NCI-H226 (cell line): ENCODE measurements at regions not wholly inside any gene's neighbourhood (a gene's known extent, or its start where the extent isn't known, plus 50 kb on each side); places are given as distances from the start of the nearest gene placed in this dataset.

Source experiments
- DNase-seq: peaks from one replicate; pipeline ENCODE4 v3.0.0-alpha.2; 2015

DNA sequence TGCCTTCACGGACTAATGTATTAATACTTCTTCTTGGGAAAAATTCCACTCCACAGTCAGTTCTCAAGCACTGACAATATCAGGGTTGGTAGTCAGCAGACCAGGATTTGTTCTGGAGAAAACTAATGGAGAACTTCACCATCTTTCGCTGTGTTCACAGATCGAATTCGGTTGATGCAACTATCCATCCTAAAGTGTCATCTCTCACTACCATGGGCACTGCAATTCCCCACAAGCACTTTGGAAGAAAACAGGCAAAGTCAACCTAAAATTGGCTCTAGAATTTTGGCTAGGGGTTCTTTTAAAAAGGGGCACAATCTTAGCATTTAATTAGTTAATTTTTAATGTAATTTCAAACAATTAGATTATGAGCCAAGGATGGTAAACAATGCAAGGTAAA is 164.4 kb downstream of the HGF start:
- no peak for DNase-seq

- no peak for DNase-seq
These were observed 165.1 kb downstream of the HGF start for GRCh38 chr7:81604808-81605174.

GRCh38 chr7:81604075-81604807 is 165.6 kb downstream of the HGF start:
- DNase-seq: peak; percentile 99

- peak; percentile 57 for DNase-seq
These were observed 169.2 kb downstream of the HGF start for GRCh38 chr7:81600608-81601007.

GRCh38 chr7:81598951-81599350 is 170.9 kb downstream of the HGF start:
- DNase-seq: no peak

DNA sequence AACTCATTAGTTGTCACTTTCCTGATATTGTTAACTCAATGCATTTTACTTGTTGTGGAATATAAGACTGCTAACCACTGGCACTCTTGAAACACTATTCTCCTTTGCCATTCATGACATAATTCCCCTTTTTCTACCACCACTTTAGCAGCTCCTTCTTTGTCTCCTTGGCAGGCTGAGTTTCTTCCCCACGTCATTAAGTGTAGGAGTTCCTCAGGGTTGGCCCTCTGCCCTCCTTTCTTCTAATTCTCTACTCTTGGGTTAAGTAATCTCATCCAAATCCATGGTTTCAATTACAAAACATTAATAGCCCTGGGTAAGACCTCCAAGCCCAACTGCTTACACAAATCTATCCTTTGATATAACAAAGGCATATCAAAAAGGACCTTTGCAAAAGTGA is 175.1 kb downstream of the HGF start:
- DNase-seq: peak; percentile 58

- DNase-seq: no peak
These were observed 179.7 kb downstream of the HGF start for GRCh38 chr7:81590131-81590530.

GRCh38 chr7:81584667-81585066 is 185.2 kb downstream of the HGF start:
- no peak for DNase-seq

- DNase-seq: peak; percentile 26
These were observed 185.8 kb downstream of the HGF start for GRCh38 chr7:81583882-81584533.

GRCh38 chr7:81583090-81583489 is 186.8 kb downstream of the HGF start:
- DNase-seq: no peak

DNA sequence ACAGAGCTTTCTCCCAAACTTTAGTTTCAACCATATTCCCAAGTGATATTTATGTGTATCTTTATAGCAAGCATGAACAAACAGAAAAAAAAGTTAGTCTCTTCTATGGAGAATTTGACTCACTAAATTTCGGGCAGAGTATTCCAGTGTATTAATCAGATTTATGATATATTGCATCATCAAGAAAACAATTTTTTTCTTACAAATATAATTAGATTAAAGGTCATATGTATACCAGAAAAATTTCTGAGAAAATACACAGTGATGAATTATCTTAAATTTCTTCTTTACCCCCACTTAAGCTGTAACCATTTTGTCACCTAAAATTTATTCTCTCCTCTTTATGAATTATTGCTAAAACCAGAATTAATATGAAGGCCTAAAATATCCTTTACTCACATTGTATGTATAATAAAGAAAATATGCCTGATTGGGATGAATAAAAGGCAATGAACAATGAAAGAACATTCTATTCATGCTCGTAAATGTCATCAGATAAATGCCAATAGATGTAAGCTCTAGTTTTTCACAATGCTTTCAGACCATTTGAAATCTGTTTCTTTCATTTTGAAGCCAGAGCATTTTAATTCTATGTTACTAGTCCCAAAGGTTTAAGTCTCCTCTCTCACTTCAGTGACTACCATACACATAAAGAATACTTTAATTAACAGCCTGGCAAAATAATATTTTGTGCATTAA is 192.1 kb downstream of the HGF start:
- DNase-seq: no peak

DNA sequence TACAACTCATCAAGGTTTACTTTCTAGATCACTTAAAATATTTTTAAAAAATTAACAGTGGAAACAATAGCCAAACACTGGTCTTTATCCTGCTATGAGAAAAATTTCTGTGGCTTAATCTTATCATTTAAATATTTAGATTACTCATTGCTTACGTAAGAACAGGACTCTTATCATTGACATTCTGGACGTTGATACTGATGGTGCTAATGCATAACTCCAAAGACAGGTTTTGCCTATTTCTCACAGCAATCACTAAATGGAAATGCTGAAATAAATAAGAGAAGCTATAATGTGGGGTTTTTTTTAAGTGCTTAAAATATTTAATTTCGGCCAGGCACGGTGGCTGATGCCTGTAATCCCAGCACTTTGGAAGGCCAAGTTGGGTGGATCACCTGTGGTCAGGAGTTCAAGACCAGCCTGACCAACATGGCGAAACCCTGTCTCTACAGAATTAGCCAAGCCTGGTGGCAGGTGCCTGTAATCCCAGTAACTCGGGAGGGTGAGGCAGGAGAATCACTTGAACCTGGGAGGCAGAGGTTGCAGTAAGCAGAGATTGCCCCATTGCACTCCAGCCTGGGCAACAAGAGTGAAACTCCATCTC is 195.0 kb downstream of the HGF start:
- DNase-seq: peak; percentile 83

- no peak for DNase-seq
These were observed 195.9 kb downstream of the HGF start for GRCh38 chr7:81573932-81574331.

- DNase-seq: peak; percentile 35
These were observed 196.7 kb downstream of the HGF start for GRCh38 chr7:81573128-81573527.

GRCh38 chr7:81562581-81562980 is 207.3 kb downstream of the HGF start:
- DNase-seq: no peak

- no peak for DNase-seq
These were observed 209.1 kb downstream of the HGF start for GRCh38 chr7:81560708-81561107.

DNA sequence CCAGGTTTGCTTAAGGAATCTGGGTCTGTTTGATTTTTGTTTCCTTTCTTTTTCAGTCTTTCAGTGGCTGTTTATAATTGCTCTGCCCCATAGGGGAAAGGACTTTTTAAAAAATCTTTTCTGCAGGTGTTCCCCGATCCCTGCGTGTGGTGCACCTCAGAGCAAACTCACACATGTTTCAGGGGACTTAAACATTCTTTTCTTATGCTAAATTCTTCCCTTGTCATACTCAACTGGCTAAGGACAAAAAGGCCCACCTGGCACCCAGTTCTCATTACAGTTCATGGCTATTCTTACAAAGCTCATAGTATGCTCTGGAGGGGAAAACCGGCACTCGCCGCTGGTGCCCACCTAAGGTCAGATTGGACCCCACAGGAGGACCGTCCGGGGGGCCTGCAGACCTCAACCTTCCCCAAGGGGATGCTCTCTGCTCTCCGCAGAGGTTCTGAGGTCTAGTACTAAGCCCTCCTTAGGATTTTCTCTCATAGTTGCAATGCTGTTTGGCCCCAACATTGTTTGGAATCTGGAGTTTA is 220.3 kb downstream of the HGF start:
- no peak for DNase-seq

DNA sequence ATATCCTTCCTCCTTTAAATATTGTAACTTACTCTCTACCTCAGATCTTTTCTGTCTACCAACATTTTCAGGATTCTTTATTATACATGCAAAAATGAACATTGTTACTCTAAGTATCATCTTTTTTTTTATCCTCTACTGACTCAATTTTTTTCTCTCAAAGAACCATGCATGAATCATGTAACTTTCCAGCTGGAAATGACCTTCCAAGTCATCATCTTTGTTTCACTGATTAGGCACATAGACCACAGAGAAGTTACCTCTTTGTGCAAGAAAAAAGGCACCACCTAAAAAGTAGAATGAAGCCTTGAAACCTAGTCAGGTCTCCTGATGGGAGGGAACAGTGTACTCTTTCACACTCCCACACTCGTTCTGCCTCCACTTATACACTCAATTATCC is 234.9 kb downstream of the HGF start:
- DNase-seq: peak; percentile 6

DNA sequence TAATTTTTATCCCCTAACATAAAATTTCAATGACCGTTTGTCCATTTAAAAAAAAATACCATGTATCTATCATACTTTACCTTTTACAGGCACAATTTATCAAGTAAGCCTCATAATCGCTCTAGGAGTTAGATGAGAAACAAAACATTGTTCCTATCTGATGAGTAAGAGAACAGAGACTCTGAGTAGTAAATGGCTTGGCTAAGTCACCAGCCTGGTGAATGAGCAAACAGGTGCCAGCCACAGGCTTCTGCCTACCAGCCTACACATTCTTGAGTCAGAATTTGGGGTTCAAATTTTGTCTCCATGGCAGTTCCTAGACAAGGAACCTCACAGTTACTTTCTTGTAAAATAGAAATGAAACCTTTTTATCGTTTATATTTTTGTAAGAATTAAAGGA is 235.4 kb downstream of the HGF start:
- DNase-seq: peak; percentile 51

DNA sequence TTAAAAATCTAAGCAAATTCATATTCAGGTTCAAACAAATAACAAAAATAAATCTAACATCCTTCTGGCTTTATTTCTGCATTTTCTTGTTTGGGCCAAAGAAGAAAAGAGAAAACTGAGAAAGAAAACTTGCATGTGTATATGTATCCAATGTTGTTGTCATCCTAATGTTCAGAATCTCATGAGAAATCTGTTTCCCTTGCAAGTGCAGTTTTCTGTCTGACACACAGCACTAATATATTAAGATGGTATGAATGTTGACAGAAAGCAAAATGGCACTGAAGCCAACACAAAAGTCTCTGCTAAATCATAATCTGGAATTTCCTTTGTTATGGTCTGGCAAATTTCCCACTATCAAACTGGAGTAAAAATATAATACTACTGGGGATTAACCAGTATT is 235.9 kb downstream of the HGF start:
- no peak for DNase-seq

DNA sequence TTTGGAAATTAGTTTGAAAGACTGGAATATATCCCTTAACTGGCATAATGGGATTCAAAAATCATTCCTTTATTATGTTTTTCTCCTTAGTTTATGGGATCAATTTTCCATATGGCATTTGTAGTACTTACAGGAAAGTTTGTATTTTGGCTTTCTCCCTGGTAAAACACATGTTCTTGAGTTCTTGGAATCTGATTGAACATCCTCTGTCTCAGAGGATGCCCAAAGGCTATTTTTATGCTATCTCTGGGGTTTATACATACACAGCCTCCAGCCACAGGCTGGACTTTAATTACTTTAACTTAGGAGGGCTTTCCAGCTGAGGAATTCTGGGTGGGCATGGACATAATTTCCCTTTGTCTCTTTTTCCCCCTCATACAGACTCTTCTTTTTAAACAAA is 236.4 kb downstream of the HGF start:
- DNase-seq: no peak

DNA sequence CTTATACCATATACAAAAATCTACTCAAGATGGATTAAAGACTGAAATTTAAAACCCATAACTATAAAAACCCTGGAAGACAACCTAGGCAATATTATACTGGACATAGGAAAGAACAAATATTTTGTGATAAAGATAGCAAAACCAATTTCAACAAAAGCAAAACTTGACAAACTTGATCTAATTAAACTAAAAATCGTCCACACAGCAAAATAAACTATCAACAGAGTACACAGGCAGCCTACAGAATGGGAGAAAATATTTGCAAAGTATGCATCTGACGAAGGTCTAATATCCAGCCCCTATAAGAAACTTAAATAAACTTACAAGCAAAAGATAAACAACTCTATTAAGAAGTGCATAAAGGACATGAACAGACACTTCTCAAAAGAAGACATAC is 240.1 kb downstream of the HGF start:
- DNase-seq: no peak

- no peak for DNase-seq
These were observed 242.2 kb downstream of the HGF start for GRCh38 chr7:81527651-81528050.

DNA sequence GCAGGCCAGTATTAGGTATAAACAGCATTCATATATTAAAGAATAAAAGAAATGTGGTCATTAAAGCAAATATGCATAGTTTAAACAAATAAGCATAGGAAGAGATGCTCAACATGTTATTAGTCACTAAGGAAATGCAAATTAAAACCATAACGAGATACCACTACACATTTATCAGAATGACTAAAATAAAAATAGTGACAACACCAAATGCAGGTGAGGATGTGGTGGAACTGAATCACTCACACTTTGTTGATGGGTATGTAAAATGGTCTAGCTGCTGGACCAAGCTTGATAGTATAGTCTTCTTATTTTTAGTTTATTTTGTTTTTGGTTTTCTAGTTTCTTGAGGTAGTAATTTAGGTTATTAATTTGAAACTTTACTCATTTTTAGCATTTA is 242.9 kb downstream of the HGF start:
- DNase-seq: no peak
